ENCODE measurements at regions not wholly inside any gene's neighbourhood (a gene's known extent, or its start where the extent isn't known, plus 50 kb on each side); places are given as distances from the start of the nearest gene placed in this dataset.

DNA sequence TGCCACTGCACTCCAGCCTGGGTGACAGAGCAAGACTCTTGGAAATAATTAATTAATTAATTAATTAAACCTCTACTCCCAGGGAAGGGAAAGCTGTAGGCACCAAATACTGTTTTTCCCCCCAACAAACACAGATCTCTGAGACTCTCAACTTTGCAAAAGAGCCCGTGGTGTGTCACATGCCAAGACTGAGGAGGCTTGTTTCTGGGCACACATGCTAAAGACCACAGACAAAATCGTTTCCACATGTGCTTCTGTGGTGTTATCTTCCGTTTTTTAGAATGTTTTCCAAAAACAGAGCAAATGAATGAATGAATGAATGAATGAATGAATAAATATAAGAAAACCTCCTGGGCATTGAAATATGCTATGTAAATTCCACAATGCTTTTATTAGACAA is 55.6 kb upstream of the ATXN1 start:
- TF ChIP-seq POLR2AphosphoS5 (IDR thresholded peaks at IDR 0.05; ENCODE audit: low read depth), result no peak
- TF ChIP-seq, protein P1, sequence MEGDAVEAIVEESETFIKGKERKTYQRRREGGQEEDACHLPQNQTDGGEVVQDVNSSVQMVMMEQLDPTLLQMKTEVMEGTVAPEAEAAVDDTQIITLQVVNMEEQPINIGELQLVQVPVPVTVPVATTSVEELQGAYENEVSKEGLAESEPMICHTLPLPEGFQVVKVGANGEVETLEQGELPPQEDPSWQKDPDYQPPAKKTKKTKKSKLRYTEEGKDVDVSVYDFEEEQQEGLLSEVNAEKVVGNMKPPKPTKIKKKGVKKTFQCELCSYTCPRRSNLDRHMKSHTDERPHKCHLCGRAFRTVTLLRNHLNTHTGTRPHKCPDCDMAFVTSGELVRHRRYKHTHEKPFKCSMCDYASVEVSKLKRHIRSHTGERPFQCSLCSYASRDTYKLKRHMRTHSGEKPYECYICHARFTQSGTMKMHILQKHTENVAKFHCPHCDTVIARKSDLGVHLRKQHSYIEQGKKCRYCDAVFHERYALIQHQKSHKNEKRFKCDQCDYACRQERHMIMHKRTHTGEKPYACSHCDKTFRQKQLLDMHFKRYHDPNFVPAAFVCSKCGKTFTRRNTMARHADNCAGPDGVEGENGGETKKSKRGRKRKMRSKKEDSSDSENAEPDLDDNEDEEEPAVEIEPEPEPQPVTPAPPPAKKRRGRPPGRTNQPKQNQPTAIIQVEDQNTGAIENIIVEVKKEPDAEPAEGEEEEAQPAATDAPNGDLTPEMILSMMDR (conservative IDR thresholded peaks at IDR 0.05; ENCODE audit: low read depth in 2 of 2), result no peak
- TF ChIP-seq EZH2phosphoT487 (IDR thresholded peaks at IDR 0.05; ENCODE audit: unreplicated experiment), result no peak
- TF ChIP-seq, protein P2, sequence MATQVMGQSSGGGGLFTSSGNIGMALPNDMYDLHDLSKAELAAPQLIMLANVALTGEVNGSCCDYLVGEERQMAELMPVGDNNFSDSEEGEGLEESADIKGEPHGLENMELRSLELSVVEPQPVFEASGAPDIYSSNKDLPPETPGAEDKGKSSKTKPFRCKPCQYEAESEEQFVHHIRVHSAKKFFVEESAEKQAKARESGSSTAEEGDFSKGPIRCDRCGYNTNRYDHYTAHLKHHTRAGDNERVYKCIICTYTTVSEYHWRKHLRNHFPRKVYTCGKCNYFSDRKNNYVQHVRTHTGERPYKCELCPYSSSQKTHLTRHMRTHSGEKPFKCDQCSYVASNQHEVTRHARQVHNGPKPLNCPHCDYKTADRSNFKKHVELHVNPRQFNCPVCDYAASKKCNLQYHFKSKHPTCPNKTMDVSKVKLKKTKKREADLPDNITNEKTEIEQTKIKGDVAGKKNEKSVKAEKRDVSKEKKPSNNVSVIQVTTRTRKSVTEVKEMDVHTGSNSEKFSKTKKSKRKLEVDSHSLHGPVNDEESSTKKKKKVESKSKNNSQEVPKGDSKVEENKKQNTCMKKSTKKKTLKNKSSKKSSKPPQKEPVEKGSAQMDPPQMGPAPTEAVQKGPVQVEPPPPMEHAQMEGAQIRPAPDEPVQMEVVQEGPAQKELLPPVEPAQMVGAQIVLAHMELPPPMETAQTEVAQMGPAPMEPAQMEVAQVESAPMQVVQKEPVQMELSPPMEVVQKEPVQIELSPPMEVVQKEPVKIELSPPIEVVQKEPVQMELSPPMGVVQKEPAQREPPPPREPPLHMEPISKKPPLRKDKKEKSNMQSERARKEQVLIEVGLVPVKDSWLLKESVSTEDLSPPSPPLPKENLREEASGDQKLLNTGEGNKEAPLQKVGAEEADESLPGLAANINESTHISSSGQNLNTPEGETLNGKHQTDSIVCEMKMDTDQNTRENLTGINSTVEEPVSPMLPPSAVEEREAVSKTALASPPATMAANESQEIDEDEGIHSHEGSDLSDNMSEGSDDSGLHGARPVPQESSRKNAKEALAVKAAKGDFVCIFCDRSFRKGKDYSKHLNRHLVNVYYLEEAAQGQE (IDR thresholded peaks at IDR 0.05; ENCODE audit: unreplicated experiment), result no peak
- no peak for TF ChIP-seq EZH2 (IDR thresholded peaks at IDR 0.05; ENCODE audit: low read depth, unreplicated experiment)
- TF ChIP-seq, protein P3, sequence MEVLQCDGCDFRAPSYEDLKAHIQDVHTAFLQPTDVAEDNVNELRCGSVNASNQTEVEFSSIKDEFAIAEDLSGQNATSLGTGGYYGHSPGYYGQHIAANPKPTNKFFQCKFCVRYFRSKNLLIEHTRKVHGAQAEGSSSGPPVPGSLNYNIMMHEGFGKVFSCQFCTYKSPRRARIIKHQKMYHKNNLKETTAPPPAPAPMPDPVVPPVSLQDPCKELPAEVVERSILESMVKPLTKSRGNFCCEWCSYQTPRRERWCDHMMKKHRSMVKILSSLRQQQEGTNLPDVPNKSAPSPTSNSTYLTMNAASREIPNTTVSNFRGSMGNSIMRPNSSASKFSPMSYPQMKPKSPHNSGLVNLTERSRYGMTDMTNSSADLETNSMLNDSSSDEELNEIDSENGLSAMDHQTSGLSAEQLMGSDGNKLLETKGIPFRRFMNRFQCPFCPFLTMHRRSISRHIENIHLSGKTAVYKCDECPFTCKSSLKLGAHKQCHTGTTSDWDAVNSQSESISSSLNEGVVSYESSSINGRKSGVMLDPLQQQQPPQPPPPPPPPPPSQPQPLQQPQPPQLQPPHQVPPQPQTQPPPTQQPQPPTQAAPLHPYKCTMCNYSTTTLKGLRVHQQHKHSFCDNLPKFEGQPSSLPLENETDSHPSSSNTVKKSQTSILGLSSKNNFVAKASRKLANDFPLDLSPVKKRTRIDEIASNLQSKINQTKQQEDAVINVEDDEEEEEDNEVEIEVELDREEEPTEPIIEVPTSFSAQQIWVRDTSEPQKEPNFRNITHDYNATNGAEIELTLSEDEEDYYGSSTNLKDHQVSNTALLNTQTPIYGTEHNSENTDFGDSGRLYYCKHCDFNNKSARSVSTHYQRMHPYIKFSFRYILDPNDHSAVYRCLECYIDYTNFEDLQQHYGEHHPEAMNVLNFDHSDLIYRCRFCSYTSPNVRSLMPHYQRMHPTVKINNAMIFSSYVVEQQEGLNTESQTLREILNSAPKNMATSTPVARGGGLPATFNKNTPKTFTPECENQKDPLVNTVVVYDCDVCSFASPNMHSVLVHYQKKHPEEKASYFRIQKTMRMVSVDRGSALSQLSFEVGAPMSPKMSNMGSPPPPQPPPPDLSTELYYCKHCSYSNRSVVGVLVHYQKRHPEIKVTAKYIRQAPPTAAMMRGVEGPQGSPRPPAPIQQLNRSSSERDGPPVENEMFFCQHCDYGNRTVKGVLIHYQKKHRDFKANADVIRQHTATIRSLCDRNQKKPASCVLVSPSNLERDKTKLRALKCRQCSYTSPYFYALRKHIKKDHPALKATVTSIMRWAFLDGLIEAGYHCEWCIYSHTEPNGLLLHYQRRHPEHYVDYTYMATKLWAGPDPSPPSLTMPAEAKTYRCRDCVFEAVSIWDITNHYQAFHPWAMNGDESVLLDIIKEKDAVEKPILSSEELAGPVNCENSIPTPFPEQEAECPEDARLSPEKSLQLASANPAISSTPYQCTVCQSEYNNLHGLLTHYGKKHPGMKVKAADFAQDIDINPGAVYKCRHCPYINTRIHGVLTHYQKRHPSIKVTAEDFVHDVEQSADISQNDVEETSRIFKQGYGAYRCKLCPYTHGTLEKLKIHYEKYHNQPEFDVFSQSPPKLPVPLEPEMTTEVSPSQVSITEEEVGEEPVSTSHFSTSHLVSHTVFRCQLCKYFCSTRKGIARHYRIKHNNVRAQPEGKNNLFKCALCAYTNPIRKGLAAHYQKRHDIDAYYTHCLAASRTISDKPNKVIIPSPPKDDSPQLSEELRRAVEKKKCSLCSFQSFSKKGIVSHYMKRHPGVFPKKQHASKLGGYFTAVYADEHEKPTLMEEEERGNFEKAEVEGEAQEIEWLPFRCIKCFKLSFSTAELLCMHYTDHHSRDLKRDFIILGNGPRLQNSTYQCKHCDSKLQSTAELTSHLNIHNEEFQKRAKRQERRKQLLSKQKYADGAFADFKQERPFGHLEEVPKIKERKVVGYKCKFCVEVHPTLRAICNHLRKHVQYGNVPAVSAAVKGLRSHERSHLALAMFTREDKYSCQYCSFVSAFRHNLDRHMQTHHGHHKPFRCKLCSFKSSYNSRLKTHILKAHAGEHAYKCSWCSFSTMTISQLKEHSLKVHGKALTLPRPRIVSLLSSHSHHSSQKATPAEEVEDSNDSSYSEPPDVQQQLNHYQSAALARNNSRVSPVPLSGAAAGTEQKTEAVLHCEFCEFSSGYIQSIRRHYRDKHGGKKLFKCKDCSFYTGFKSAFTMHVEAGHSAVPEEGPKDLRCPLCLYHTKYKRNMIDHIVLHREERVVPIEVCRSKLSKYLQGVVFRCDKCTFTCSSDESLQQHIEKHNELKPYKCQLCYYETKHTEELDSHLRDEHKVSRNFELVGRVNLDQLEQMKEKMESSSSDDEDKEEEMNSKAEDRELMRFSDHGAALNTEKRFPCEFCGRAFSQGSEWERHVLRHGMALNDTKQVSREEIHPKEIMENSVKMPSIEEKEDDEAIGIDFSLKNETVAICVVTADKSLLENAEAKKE (CRISPR knock-in tag; IDR thresholded peaks at IDR 0.05), result no peak
- TF ChIP-seq JUNB (IDR thresholded peaks at IDR 0.05; ENCODE audit: unreplicated experiment), result no peak
- TF ChIP-seq CREB1 (CRISPR knock-in tag; IDR thresholded peaks at IDR 0.05; ENCODE audit: low read depth), result no peak
- TF ChIP-seq ZNF114 (CRISPR knock-in tag; IDR thresholded peaks at IDR 0.05), result no peak
- no peak for TF ChIP-seq ZNF331 (CRISPR knock-in tag; IDR thresholded peaks at IDR 0.05; ENCODE audit: low read depth)
- TF ChIP-seq, protein P4, sequence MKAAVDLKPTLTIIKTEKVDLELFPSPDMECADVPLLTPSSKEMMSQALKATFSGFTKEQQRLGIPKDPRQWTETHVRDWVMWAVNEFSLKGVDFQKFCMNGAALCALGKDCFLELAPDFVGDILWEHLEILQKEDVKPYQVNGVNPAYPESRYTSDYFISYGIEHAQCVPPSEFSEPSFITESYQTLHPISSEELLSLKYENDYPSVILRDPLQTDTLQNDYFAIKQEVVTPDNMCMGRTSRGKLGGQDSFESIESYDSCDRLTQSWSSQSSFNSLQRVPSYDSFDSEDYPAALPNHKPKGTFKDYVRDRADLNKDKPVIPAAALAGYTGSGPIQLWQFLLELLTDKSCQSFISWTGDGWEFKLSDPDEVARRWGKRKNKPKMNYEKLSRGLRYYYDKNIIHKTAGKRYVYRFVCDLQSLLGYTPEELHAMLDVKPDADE (IDR thresholded peaks at IDR 0.05), result no peak
- TF ChIP-seq STAT1 (IDR thresholded peaks at IDR 0.05; ENCODE audit: unreplicated experiment), result no peak
- TF ChIP-seq NANOG (IDR thresholded peaks at IDR 0.05; ENCODE audit: borderline replicate concordance), result no peak

Measured in GM23338 (cell line).